ENCODE measurements at regions not wholly inside any gene's neighbourhood (a gene's known extent, or its start where the extent isn't known, plus 50 kb on each side); places are given as distances from the start of the nearest gene placed in this dataset.

DNA sequence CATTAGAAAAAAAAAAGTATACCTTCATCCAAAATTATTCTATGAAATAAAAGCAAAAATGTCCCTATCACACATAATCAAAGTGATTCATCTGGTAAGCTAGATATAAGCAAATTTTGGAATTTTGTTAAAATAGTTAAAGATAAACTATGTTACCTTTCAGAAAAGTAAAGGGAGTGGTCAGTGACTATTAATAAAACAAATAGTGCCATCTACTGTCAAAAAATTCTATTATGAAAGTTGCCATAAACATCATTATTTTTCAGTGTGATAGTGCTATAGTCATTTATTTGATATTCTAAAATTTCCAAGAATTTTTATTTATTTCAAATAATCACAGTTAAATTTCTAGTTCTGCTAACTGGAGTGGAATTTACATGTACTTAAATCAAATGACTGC lies 803.7 kb downstream of the KCNT2 start:
- DNase-seq: no peak

DNA sequence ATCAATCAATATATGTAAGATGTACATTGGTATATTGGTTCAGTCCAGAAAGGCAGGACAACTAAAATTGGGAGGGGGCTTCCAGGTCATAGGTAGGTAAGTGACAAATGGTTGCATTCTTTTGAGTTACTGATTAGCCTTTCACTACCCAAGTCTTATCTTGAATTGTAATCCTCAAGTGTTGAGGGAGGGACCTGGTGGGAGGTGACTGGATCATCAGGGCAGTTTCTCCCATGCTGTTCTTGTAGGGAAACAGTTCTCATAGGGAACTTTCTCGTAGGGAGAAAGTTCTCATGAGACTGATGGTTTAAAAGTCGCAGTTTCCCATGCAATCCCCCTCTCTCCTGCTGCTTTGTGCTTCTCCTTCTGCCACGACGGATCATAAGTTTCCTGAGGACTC lies 809.2 kb downstream of the KCNT2 start:
- no peak for DNase-seq

DNA sequence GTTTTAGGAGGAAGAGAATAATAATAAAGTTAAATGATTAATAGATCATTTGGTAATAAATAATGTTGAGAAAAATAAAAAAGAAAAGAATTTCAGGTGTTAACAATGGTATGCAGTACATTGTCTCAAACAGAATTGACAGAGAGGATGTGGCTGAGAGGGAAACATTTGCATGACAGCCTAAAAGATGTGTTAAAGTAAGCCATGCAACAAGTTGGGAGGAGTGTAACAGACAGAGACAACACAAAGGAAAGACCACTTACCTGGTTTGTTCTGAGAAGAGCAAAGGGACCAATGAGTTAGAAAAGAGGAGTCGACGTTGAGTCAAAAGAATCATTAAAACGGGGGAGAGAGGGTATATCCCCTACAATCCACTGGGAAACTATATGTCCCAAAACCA lies 814.0 kb downstream of the KCNT2 start:
- no peak for DNase-seq

DNA sequence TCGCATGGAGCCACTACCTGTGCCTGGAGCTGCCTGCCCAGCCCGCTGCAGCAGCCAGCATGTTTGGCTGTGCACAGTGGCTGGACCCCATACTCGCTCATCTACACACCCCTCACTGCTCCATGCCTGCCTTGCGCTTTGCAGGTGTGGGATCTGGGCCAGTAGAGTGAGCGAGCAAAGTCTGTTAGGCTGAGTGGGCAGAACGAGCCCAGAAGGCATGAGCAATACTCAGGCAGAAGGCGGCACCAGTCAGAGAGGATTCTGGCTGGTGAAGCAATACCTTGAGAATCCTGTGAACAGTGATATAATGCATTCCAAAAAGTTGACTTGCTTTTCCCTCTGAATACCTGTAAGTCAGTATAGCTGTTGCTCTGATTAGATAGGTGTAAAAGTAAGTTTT lies 816.4 kb downstream of the KCNT2 start:
- DNase-seq: no peak

DNA sequence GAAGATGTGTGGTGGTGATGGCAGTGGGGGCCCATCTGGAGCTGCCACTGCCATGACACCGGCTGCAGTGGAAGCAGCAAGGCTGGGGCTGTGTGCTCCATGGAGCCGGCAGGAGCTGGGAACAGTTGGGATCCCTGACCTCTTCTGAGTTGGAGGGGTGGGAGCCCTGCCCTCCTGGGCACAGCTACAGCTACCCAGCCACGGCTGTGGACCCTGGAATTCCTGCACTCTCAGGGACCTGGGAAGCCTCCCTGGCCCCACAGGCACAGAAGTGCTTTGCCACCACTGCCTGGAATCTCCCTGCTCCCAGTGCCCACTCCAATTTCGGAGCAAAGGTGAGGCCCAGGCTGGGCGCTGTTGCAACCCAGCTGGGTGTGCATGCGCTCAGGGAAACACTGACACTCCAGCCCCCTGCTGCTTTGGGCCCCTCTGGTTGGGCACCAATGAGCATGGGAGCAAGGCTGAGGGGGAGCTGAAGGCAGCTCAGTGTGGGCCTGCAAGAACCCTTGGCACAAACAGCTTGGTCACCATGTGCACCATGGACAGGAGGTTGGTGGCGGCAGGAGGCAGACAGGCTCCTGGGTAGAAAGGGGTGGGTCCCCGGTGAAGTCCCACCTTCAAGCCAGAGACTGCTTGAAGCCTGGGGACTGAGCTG lies 817.6 kb downstream of the KCNT2 start:
- DNase-seq: no peak

DNA sequence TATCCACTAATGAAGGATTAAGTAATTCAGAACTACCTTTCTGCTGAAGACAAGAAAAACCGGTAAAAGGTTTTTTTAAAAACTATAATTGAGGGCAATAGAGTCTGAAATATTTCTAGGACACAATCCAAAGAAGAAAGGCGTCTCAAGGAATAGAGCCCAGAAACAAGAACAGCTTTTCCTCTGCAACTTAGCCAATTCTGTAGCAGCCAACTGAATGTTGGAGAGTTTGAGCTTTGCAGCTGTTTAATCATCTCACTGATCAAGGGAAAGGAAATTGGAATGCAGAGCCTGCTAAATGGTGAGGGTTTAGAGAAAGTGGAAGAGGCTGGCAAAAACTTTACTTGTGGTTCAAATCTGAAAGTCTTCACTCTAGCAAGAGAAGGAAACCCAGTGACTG lies 818.9 kb downstream of the KCNT2 start:
- DNase-seq: no peak

DNA sequence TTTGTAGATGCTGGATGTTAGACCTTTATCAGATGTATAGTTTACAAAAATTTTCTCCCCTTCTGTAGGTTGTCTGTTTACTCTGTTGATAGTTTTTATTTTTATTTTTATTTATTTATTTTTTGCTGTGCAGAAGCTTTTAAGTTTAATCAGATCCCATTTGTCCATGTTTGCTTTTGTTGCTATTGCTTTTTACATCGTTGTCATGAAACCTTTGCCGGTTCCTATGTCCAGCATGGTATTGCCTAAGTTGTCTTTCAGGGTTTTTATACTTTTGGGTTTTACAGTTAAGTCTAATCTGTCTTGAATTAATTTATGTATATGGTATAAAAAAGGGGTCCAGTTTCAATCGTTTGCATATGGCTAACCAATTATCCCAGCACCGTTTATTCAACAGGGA lies 819.5 kb downstream of the KCNT2 start:
- DNase-seq: no peak

DNA sequence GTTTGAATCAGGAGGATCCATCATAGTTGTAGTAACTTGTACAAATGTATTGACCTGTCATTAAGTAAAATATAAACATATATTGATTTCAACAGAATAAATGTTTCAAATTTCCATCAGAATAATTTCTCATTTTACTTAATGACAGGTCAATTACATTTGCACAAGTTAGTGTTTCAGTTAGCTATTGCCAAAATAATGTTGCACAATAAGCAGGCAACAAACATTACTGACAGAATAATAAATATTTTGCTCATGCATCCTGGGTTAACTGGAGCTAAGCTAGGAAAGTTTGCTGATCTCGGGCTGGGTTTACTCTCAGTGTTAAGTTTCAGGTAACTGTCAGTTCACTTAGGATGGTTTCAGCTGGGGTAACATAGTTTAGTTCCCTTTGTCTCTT lies 822.4 kb downstream of the KCNT2 start:
- DNase-seq: no peak

DNA sequence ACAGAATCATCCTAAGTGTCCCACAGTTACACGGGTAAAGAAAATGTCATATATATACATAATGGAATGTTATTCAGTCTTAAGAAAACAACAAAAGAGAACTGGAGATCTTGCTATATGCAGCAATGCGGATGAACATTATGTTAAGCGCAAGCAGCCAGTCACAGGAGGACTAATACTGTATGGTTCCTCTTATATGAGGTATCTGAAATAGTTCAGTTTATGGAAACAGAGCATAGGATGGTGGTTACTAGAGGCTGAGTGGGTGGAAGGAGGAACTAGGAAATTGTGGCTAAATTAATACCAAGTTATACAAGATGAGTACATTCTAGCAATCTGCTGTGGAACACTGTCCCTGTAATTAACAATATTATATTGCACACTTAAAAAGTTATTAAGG lies 834.3 kb downstream of the KCNT2 start:
- no peak for DNase-seq

DNA sequence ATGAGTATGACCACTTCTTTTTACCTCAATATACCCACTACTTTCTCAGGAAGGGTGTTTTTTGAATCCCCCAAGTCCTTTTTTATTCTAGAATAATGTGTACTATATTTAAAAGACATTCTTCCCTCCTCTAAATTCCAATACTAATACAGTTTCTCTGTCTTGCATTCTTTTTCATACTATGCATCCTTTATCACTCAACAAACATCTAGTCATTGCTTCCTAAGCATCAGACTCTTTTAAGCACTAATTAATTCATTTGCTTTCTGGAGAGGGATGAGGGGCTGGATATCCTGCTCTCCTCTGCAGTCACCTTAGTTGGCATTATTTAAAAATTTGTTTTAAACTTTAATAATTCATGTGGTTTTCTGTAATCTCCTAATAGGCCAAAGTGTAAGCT lies 838.8 kb downstream of the KCNT2 start:
- DNase-seq: no peak

DNA sequence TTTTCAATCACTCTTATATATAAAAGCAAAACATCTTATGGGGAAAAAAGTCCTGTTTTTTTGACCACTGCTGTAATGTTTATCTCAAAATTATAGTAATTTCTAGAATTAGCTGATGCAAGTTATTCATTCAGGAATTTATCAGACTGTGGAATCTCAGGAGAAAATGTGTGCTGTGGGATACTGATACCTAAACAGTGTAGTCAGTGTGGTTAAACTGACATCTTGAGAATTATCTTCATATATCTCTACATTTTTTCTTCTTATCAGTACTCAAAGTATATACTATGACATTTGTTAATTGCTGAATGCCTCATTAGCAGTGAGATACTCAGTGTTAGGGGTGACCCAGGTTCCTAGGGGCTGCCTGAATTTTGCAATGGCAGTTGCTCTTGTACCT lies 839.3 kb downstream of the KCNT2 start:
- DNase-seq: no peak

DNA sequence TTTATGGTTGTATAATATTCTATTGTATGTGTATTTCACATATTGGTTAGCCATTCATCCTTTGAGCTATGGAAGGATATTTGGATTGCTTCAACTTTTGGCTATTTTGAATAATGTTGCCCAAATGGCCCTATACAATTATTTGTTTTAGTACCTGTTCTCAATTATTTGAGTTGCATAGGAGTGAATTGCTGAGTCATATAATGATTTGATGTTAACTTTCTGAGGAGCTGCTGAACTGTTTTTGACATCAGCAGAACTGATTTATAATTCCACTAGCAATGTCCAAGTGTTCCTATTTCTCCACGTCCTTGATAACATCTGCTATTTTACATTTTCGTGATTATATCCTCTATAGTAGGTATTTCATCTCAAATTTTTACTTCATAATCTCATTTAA lies 839.9 kb downstream of the KCNT2 start:
- no peak for DNase-seq

DNA sequence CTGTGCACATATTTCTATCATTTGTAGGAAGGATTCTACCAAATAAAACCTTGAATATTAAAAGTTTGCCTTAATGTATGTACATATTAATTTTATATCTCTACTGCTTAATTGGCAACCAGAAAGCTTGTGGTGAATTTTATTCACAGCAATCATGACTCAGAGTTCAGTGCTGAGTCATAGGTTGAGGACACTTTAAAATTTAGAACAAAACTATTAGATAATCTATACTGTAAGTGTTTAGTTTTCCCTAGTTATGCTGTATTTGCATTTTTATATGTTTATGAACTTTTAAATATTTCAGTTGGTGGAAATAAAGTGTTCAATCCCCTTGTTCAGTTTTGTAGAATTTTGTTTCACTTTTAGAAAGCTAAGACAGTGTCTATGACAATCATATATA lies 841.5 kb downstream of the KCNT2 start:
- DNase-seq: no peak

DNA sequence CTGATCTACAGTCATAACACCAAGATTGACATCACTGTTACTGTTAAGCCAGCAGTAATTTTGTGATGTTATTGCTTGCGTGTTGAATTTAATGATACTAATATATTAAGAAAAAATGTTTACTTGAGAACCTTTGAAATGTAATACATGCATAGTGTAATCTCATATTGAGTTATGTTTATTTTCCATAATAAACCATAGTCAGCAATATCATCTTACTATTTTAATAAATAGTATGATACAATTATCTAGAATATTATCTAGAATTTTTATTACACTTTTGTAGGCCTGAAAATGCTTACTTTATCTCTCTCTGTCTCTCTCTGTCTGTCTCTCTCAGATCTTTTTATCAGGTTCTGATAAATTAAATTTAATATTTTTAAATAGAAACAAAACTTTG lies 843.1 kb downstream of the KCNT2 start:
- no peak for DNase-seq

DNA sequence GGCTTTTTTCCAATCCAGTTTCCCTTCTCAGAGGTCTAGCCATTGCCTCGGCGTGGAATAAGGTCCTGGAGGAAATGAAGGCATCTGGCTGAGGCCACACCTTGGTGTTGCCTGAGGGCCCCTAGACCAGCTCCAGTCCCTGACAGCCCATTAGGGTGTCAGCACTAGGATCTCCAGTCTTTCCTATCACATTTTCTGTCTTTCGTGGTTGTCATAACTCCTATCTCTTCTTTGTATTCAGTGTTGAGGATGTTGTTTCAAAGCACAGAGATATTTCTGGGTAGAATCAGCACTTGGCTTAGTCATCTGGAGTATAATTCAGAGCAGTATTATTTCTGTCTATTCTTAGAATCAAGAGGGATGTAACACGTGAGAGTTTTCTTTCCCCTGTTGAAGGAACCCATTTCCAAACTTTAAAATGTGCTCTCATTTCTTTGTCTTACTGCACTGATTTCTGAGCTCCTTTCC lies 844.3 kb downstream of the KCNT2 start:
- no peak for DNase-seq

DNA sequence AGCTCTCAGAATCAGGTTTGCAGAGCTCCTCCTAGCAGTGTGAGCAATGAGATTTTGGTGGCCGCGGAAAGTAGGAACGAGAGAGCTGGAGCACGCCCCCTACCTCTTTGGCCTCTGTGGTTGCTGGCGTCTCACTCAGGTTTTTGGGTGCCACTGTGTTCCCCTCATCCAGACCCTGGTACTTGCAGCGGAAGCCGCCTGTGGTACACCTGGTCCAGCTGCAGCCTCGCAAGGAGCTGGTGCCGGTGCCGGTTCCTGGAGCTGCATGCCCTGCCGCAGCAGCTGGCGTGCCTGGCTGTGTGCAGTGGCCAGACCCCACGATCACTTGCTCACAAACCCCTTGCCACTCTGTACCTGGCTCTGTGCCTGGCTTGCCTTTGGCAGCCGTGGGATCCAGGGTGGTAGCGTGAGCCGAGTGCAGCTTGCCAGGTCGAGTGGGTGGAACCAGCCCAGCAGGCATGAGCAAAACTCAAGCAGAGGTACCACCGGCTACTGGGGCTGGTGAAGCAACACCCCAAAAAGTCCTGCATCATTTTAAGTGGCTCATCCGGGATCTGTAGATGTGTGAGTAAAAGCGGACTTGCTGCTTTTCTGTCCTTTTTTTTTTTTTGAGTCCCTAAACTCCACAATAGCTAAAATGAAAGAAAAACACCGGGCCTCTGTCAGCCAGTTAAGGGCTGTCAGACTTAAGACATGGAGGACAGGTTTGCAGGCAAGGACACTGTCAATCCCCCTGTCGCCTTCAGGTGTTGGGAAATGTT lies 844.9 kb downstream of the KCNT2 start:
- DNase-seq: no peak

DNA sequence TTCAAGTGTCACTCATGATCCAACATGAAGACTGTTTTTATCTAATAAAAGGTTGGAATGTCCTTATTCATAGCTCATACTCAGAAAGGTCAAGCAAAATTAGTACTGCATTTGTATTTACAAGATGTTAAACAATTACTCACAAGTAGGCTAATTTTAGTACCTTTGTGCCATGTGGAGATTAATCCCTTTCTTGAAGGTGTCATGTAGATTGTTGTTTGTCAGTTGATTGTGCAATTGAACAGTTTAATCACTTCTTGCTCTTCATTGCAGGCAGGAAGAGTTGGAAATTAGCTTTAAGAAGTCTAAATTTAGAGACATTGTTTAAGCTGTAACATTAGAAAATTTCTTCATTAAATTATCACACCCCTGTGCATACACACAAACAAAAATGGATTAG lies 847.1 kb downstream of the KCNT2 start:
- DNase-seq: no peak

DNA sequence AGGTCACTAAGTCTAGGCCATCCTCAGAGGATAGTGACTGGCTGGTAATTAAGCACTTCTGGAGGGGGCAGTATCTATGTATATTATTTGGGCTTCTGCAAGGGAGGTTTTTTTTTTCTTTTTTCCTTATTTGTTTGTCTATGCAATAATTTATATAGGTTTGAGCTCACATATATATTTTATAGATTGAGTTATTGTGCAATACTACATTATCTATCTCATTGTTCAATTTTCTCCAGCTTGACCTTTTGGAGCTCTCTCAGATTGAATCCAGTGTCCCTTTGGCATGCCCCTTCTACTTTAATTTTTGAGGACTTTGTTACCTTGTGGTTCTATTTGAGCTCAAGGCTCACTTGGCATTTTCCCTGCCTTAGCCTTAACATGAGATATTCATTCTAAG lies 852.1 kb downstream of the KCNT2 start:
- DNase-seq: no peak

DNA sequence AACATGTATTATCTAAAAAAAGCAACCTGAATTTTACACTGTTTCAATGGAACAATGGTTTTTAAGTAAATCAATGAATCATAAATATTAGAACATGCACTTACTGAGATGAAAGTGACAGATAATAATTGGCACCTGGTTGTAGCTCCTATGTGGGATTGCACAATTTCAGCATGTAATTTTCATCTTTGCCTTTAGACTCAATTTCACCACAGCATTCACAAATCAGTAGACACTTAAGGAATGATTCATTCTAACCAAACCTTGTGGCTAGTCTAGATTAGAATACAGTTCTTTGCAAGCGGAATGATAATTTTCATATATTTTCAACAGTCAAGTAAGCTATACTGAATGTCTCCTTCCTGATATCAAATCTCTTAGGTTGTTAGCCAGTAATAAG lies 853.4 kb downstream of the KCNT2 start:
- DNase-seq: peak; percentile 3

DNA sequence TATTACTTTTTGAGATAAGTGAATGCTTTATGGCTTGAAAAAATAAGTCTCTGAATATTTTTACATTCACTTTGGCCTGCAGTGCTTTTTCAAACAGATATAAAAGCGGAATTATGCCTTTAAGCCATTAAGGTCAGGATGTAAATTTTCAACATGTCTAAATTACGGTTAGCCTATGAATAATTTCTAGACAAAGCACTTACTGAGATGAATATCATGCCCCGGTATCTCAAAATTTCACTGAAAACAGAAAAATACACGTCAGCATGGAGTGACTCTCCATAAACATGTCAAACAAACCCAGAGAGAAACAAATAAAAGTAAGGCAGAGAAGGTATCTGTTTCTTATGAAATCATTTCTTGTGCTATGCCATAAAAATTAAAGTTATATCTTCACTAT lies 853.9 kb downstream of the KCNT2 start:
- no peak for DNase-seq

DNA sequence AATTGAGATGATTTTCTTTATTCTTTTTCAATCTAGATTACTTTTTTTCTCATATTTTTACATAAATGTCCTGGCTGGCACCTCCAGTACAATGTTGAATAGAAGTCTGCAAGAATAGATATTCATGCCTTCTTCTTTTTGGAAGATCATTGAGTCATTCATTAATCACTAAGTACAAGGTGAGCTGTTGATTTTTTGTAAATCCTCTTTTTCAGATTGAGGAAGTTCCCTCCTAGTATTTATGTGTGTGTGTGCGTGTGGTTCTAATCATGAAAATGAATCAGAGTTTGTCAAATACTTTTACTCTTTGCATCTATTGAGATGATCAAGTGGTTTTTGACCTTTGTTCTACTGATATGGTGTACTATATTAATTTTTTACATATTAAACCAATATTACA lies 859.3 kb downstream of the KCNT2 start:
- no peak for DNase-seq

DNA sequence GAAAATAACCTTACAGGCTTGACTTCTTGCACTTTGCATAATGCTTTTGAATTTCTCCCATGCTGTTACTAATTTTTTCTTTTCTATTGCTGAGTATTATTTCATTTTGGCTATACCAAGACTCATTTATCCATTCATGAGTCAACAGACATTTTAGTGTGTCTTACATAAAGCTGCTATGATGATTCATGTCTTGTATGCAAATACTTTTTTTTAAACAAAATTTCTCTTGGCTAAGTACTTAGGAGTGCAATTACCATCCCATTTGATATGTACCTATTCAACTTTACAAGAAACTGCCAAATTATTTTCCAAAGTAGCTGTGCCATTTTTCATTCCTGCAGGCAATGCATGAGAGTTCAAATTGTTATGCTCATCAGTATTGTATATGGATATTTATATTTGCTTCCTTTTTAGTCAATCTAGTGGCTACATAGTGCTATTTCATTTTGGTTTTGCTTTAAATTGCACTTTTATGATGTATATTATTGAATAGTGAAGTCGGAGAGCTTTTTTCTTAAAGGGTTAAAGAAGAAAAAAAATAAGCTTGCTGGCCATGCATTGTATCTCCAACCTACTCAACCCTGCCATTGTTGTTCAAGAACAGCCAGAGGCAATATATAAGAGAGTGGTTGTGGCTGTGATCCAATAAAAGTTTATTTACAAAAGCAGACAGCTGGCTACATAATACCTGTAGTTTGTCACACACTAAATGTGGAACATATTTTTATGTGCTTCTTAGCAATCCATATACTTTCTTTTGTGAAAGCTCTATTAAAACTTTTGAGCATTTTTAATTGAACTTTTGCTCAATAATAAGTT lies 862.8 kb downstream of the KCNT2 start:
- DNase-seq: no peak

DNA sequence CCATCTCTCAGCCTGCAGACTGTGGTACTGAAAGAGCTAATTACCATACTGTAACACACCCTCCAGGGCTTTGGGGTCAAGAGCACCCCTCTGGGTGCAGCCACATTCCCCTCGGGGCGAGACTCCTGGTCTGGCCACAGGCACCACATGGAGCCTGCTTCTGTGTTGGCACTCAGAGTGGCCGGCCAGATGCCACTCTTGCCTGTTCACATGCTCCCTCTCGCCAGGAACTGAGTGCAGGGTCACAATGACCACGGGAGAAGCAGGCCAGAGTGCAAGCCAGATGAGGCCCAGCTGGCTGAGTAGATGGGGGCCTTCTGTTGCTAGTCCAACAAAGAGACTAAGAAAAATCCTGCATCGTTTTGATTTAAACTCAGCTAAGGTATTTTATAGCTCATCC lies 864.0 kb downstream of the KCNT2 start:
- no peak for DNase-seq

DNA sequence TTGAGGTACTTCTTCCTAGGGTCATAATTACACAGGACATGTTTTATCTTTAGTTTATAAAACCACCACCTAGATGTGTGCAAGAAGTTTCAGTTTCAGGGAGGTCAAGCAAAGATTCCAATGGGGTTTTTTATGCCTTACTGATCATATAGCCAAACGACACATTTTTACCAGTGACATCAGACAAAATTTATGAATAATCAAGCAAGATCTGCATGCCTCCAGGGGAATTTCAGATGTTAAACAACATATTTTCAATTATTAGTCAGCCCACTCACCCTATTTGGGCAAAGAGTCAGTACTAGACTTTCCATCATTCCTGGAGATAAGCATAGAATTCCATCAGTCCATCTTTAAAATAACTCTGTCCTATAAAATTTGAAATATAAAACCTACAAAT lies 867.4 kb downstream of the KCNT2 start:
- DNase-seq: no peak

Data from activated CD4-positive, alpha-beta T cell treated with anti-CD3 and anti-CD28 coated beads, Interleukin-10, Interleukin-2, amounts not matched to agents 100 ng/mL and 50 ng/mL, durations not matched to agents 16 hours and 8 hours (primary cell).